KMS-11 (cell line): ENCODE measurements at regions not wholly inside any gene's neighbourhood (a gene's known extent, or its start where the extent isn't known, plus 50 kb on each side); places are given as distances from the start of the nearest gene placed in this dataset.

Source experiments
- H2AFZ ChIP-seq: fragments of 200-600 bp; sonication (generic); 2 replicates; pipeline ENCODE4 v1.6.1; 2016; ENCODE audit warnings: antibody characterized with exemption, mixed run types, low read depth
- H3K27ac ChIP-seq: fragments of 200-600 bp; sonication (generic); 2 replicates; pipeline ENCODE4 v1.6.1; 2016; ENCODE audit warnings: mild to moderate bottlenecking, mixed run types
- H3K27me3 ChIP-seq: fragments of 200-600 bp; sonication (generic); 2 replicates; pipeline ENCODE4 v1.6.1; 2017; ENCODE audit warnings: mild to moderate bottlenecking, low read depth, mixed run types, moderate library complexity; ENCODE audit not compliant: insufficient read depth
- H3K36me3 ChIP-seq: fragments of 200-600 bp; sonication (generic); 2 replicates; pipeline ENCODE4 v1.6.1; 2017; ENCODE audit warnings: mild to moderate bottlenecking, mixed run types; ENCODE audit not compliant: insufficient read depth
- H3K4me1 ChIP-seq: fragments of 200-600 bp; sonication (generic); 2 replicates; pipeline ENCODE4 v1.6.1; 2016; ENCODE audit warnings: mild to moderate bottlenecking, low read depth, mixed run types; ENCODE audit not compliant: poor library complexity, severe bottlenecking
- H3K4me2 ChIP-seq: fragments of 200-600 bp; sonication (generic); 2 replicates; pipeline ENCODE4 v1.7.0; 2016; ENCODE audit warnings: mild to moderate bottlenecking, mixed run types
- H3K4me3 ChIP-seq: fragments of 200-600 bp; sonication (generic); IDR thresholded peaks from 2 replicates; pipeline ENCODE4 v1.6.1; 2017; ENCODE audit warnings: low read depth, low read length, mixed read lengths; ENCODE audit not compliant: insufficient read depth
- H3K79me2 ChIP-seq: fragments of 200-600 bp; sonication (generic); 2 replicates; pipeline ENCODE4 v1.6.1; 2016; ENCODE audit warnings: low read depth, mixed run types; ENCODE audit not compliant: insufficient read depth
- H3K9ac ChIP-seq: fragments of 200-600 bp; sonication (generic); 2 replicates; pipeline ENCODE4 v1.6.1; 2016; ENCODE audit warnings: mild to moderate bottlenecking, mixed run types
- H4K20me1 ChIP-seq: fragments of 200-600 bp; sonication (generic); 2 replicates; pipeline ENCODE4 v1.6.1; 2016; ENCODE audit warnings: mild to moderate bottlenecking, mixed run types; ENCODE audit not compliant: insufficient read depth
- TF ChIP-seq, protein P1 (sequence below): fragments of 200-600 bp; sonication (generic); conservative IDR thresholded peaks from 2 replicates; pipeline ENCODE4 v1.6.1; 2017; ENCODE audit warnings: low read depth, mild to moderate bottlenecking, antibody characterized with exemption, low read length, moderate library complexity, mixed read lengths

GRCh38 chr10:31090894-31091607, 59.4 kb upstream of the ZNF438 start:
- no peaks in the 10 kb centered on the region for H4K20me1 ChIP-seq
- peaks cover 51% of the 10 kb centered on the region for H3K4me1 ChIP-seq
- H3K27me3 ChIP-seq = no peaks in the 10 kb centered on the region
- peak overlapping the region; percentile 58 for H3K4me2 ChIP-seq
- peak overlapping the region; percentile 33; the same call in 1 of the 2 replicates for H3K9ac ChIP-seq
- TF ChIP-seq, protein P1, sequence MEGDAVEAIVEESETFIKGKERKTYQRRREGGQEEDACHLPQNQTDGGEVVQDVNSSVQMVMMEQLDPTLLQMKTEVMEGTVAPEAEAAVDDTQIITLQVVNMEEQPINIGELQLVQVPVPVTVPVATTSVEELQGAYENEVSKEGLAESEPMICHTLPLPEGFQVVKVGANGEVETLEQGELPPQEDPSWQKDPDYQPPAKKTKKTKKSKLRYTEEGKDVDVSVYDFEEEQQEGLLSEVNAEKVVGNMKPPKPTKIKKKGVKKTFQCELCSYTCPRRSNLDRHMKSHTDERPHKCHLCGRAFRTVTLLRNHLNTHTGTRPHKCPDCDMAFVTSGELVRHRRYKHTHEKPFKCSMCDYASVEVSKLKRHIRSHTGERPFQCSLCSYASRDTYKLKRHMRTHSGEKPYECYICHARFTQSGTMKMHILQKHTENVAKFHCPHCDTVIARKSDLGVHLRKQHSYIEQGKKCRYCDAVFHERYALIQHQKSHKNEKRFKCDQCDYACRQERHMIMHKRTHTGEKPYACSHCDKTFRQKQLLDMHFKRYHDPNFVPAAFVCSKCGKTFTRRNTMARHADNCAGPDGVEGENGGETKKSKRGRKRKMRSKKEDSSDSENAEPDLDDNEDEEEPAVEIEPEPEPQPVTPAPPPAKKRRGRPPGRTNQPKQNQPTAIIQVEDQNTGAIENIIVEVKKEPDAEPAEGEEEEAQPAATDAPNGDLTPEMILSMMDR = no peak
- H3K79me2 ChIP-seq = no peaks in the 10 kb centered on the region
- H3K36me3 ChIP-seq = no peaks in the 10 kb centered on the region
- no peak overlapping the region for H3K4me3 ChIP-seq
- H2AFZ ChIP-seq = peak overlapping the region; percentile 23
- H3K27ac ChIP-seq = peak overlapping the region; percentile 76

DNA sequence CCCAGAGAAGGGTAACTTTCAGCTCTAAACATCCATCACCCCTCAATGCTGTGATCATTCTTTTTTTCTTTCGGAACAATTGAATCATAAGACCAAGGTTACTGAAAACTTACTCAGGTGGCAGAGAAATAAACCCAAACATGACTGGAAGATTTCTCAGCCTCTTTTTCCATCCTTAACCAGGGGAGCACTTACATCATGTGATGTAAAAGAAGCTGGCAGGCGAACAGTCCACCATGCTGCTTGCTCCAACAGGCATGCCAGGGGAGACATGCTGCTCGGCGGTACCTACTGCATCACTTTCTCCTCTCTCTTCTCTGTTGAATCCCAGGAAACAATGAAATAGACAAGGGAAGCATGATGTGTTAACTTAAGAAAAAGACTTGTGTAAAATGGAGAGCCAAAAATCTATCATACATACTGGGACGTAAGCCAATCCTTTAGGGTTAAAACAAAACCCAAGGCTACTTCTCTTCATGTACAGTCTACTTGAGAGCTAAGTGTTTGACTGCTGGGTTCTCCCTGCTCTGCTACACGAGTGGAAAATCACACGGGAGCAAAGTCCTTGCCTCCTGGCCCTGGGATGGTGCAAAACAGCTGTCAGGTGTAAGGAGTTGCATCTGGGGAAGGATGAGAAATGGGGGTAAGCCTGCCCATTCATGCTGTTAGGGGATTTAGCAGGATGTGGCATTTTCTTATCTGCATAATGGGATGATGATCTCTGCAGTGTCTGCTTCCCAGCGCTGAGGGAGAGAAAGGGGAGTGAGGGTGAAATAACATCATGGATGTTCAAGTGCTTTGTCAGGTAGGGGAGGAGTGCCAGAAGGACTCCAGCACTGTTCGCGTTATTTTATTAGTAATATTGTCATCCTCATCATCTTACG, 64.3 kb upstream of the ZNF438 start:
- no peak overlapping the region for H3K27ac ChIP-seq

GRCh38 chr10:31098046-31098445, 66.4 kb upstream of the ZNF438 start:
- Histone ChIP-seq H3K4me3 (no peak overlapping the region), H3K4me2 (no peak overlapping the region), H3K27ac (no peak overlapping the region), H2AFZ (no peak overlapping the region), H4K20me1 (no peaks in the 10 kb centered on the region), H3K36me3 (no peaks in the 10 kb centered on the region), H3K9ac (no peak overlapping the region), H3K79me2 (no peaks in the 10 kb centered on the region), H3K4me1 (peaks cover 9% of the 10 kb centered on the region), H3K27me3 (no peaks in the 10 kb centered on the region)
- TF ChIP-seq, protein P1 = no peak

More for the DNA sequence above, 64.3 kb upstream of the ZNF438 start:
- Histone ChIP-seq H3K4me3 (no peak overlapping the region), H3K4me2 (no peak overlapping the region), H3K4me1 (peaks cover 18% of the 10 kb centered on the region), H3K27me3 (no peaks in the 10 kb centered on the region), H4K20me1 (no peaks in the 10 kb centered on the region), H3K9ac (no peak overlapping the region), H3K79me2 (no peaks in the 10 kb centered on the region), H3K36me3 (no peaks in the 10 kb centered on the region), H2AFZ (no peak overlapping the region)
- TF ChIP-seq, protein P1 = no peak

- Histone ChIP-seq H2AFZ (no peak overlapping the region), H3K27ac (no peak overlapping the region), H3K9ac (no peak overlapping the region), H3K4me1 (peaks cover 9% of the 10 kb centered on the region), H3K4me2 (no peak overlapping the region), H4K20me1 (no peaks in the 10 kb centered on the region), H3K27me3 (no peaks in the 10 kb centered on the region), H3K79me2 (no peaks in the 10 kb centered on the region), H3K36me3 (no peaks in the 10 kb centered on the region), H3K4me3 (no peak overlapping the region)
- TF ChIP-seq, protein P1 = no peak
Measured at GRCh38 chr10:31099094-31099493, 67.4 kb upstream of the ZNF438 start.
